ENCODE measurements at regions not wholly inside any gene's neighbourhood (a gene's known extent, or its start where the extent isn't known, plus 50 kb on each side); places are given as distances from the start of the nearest gene placed in this dataset.
"Not testable (repeated sequence)": the region's sequence is repeated elsewhere in the genome, so short reads cannot be mapped to it uniquely, and the experiment has no call there.

GRCh38 chr21:31801551-31802219, 69.8 kb upstream of the SCAF4 start:
- Histone ChIP-seq H3K27me3 (no peaks in the 10 kb centered on the region), H3K9me3 (no peaks in the 10 kb centered on the region), H3K36me3 (no peaks in the 10 kb centered on the region), H3K4me3 (no peak overlapping the region), H3K27ac (no peak overlapping the region), H3K4me1 (peaks cover 0 to 5% (median 0%) of the 10 kb centered on the region in 4 donors)
- no peak for DNase-seq (ENCODE audit: low spot score in 2 of 2)
- TF ChIP-seq EP300 (IDR thresholded peaks at IDR 0.05) (no peak), POLR2A (IDR thresholded peaks at IDR 0.05) (no peak), CTCF (IDR thresholded peaks at IDR 0.05) (no peak)
- 48 to 62% methylated on average over 10 of the region's 10 CpGs for WGBS, 2 donors

- no peak overlapping the region for H3K4me3 ChIP-seq
- H3K4me1 ChIP-seq, result peaks cover 0 to 5% (median 0%) of the 10 kb centered on the region in 4 donors
- 45 to 47% methylated on average over 15 of the region's 15 CpGs for WGBS, 2 donors
- TF ChIP-seq EP300 (IDR thresholded peaks at IDR 0.05) (no peak), POLR2A (IDR thresholded peaks at IDR 0.05) (no peak), CTCF (IDR thresholded peaks at IDR 0.05) (no peak)
- no peak overlapping the region for H3K27ac ChIP-seq
- H3K27me3 ChIP-seq, result no peaks in the 10 kb centered on the region
- no peaks in the 10 kb centered on the region for H3K36me3 ChIP-seq
- no peaks in the 10 kb centered on the region for H3K9me3 ChIP-seq
- no peak for DNase-seq (ENCODE audit: low spot score in 2 of 2)
Measured at GRCh38 chr21:31798842-31799704, 67.2 kb upstream of the SCAF4 start.

- no peaks in the 10 kb centered on the region for H3K27me3 ChIP-seq
- peaks cover 0 to 5% (median 0%) of the 10 kb centered on the region in 4 donors for H3K4me1 ChIP-seq
- 57 to 76% methylated on average over 3 of the region's 3 CpGs for WGBS, 2 donors
- no peaks in the 10 kb centered on the region for H3K36me3 ChIP-seq
- H3K27ac ChIP-seq, result no peak overlapping the region
- TF ChIP-seq CTCF (IDR thresholded peaks at IDR 0.05), result no peak
- TF ChIP-seq EP300 (IDR thresholded peaks at IDR 0.05), result no peak
- TF ChIP-seq POLR2A (IDR thresholded peaks at IDR 0.05), result no peak
- no peaks in the 10 kb centered on the region for H3K9me3 ChIP-seq
- DNase-seq (ENCODE audit: low spot score in 2 of 2), result no peak
- H3K4me3 ChIP-seq, result no peak overlapping the region
Measured at GRCh38 chr21:31795992-31796391, 64.1 kb upstream of the SCAF4 start.

GRCh38 chr21:31790420-31790819, 58.5 kb upstream of the SCAF4 start:
- H3K36me3 ChIP-seq, H3K4me3 ChIP-seq: not testable (repeated sequence)
- 90 to 95% methylated on average over 5 of the region's 5 CpGs for WGBS, 2 donors

GRCh38 chr21:31788581-31788980, 56.7 kb upstream of the SCAF4 start:
- Histone ChIP-seq H3K4me3 (no peak overlapping the region), H3K4me1 (peaks cover 0 to 8% (median 3%) of the 10 kb centered on the region in 4 donors), H3K27me3 (no peaks in the 10 kb centered on the region), H3K27ac (no peak overlapping the region), H3K9me3 (no peaks in the 10 kb centered on the region), H3K36me3 (no peaks in the 10 kb centered on the region)
- TF ChIP-seq POLR2A (IDR thresholded peaks at IDR 0.05) (no peak), EP300 (IDR thresholded peaks at IDR 0.05) (no peak), CTCF (IDR thresholded peaks at IDR 0.05) (no peak)
- 95% methylated on average over 4 of the region's 4 CpGs for WGBS, 2 donors
- no peak for DNase-seq (ENCODE audit: low spot score in 2 of 2)

More at GRCh38 chr21:31790420-31790819, 58.5 kb upstream of the SCAF4 start:
- not testable (repeated sequence) for DNase-seq (ENCODE audit: low spot score in 2 of 2); H3K4me1 ChIP-seq; H3K27me3 ChIP-seq; H3K9me3 ChIP-seq; H3K27ac ChIP-seq

GRCh38 chr21:31787691-31788090, 55.8 kb upstream of the SCAF4 start:
- not testable (repeated sequence) for H3K9me3 ChIP-seq; H3K4me3 ChIP-seq; H3K36me3 ChIP-seq; H3K27ac ChIP-seq; DNase-seq (ENCODE audit: low spot score in 2 of 2); H3K4me1 ChIP-seq; H3K27me3 ChIP-seq
- 75 to 78% methylated on average over 7 of the region's 7 CpGs for WGBS, 2 donors
